Liver (tissue), 8 donors: ENCODE measurements at regions not wholly inside any gene's neighbourhood (a gene's known extent, or its start where the extent isn't known, plus 50 kb on each side); places are given as distances from the start of the nearest gene placed in this dataset.

Experiments used
- DNase-seq: peaks from one replicate; pipeline ENCODE4 v3.0.0-alpha.2; 2017; ENCODE audit warnings: low spot score
- H3K27ac ChIP-seq, 2 donors: one replicate each; pipeline ENCODE4 v1.7.0; 2013; ENCODE audit warnings: inconsistent platforms in 2 of 2, low read length in 2 of 2, control low read depth in 1 of 2, low read depth in 1 of 2, mild to moderate bottlenecking in 1 of 2
- H3K27me3 ChIP-seq, 4 donors: one replicate each; pipeline versions ENCODE4 v1.6.1 to v1.7.0; 2013; ENCODE audit warnings: low read length in 3 of 4, inconsistent platforms in 1 of 4, mild to moderate bottlenecking in 1 of 4, moderate library complexity in 1 of 4; ENCODE audit not compliant: control insufficient read depth in 4 of 4, insufficient read depth in 4 of 4
- H3K36me3 ChIP-seq, 4 donors: one replicate each; pipeline versions ENCODE4 v1.6.1 to v1.7.0; 2013; ENCODE audit warnings: low read length in 3 of 4, mild to moderate bottlenecking in 3 of 4, low read depth in 1 of 4, moderate library complexity in 1 of 4; ENCODE audit not compliant: control insufficient read depth in 4 of 4, insufficient read depth in 3 of 4
- H3K4me1 ChIP-seq, 4 donors: one replicate each; pipeline versions ENCODE4 v1.6.1 to v1.7.0; 2013; ENCODE audit warnings: low read length in 3 of 4, mild to moderate bottlenecking in 3 of 4, moderate library complexity in 1 of 4; ENCODE audit not compliant: control insufficient read depth in 4 of 4, insufficient read depth in 4 of 4
- H3K4me3 ChIP-seq, 3 donors: one replicate each; pipeline versions ENCODE4 v1.6.1 to v1.7.0; 2013; ENCODE audit warnings: low read length in 3 of 3, control low read depth in 1 of 3, low read depth in 1 of 3, mild to moderate bottlenecking in 1 of 3
- H3K9ac ChIP-seq, 2 donors: one replicate each; pipeline ENCODE4 v1.7.0; 2013; ENCODE audit warnings: low read length in 2 of 2, mild to moderate bottlenecking in 2 of 2, moderate library complexity in 2 of 2, control low read depth in 1 of 2, low read depth in 1 of 2
- H3K9me3 ChIP-seq, 4 donors: one replicate each; pipeline versions ENCODE4 v1.6.1 to v1.7.0; 2013; ENCODE audit warnings: low read length in 3 of 4; ENCODE audit not compliant: control insufficient read depth in 4 of 4
- ATF3 ChIP-seq: IDR thresholded peaks from 2 replicates; pipeline ENCODE4 v1.6.1; 2016; ENCODE audit warnings: antibody characterized with exemption
- CTCF ChIP-seq: fragments of 150-350 bp; IDR thresholded peaks from 2 replicates; pipeline ENCODE4 v1.5.1; 2017; ENCODE audit warnings: improper control_type of control experiment, low read depth, low read length; ENCODE audit not compliant: missing input control
- EGR1 ChIP-seq, 2 donors: IDR thresholded peaks; 2 replicates each; pipeline ENCODE4 v1.6.1; 2016 to 2018; ENCODE audit warnings: antibody characterized with exemption in 2 of 2, low read depth in 2 of 2
- FOXA1 ChIP-seq: IDR thresholded peaks from 2 replicates; pipeline ENCODE4 v1.6.1; 2016; ENCODE audit warnings: antibody characterized with exemption
- FOXA2 ChIP-seq: IDR thresholded peaks from 2 replicates; pipeline ENCODE4 v1.6.1; 2016; ENCODE audit warnings: antibody characterized with exemption
- GABPA ChIP-seq, 2 donors: IDR thresholded peaks in 1 of 2; conservative IDR thresholded peaks in 1 of 2; 2 replicates each; pipeline ENCODE4 v1.6.1; 2016; ENCODE audit warnings: antibody characterized with exemption in 2 of 2, mild to moderate bottlenecking in 1 of 2, moderate library complexity in 1 of 2
- HNF4A ChIP-seq, 2 donors: conservative IDR thresholded peaks; 2 replicates each; pipeline ENCODE4 v1.6.1; 2016; ENCODE audit warnings: antibody characterized with exemption in 2 of 2, mild to moderate bottlenecking in 2 of 2
- HNF4G ChIP-seq: IDR thresholded peaks from 2 replicates; pipeline ENCODE4 v1.6.1; 2016; ENCODE audit warnings: antibody characterized with exemption
- JUND ChIP-seq, 2 donors: IDR thresholded peaks; 2 replicates each; pipeline ENCODE4 v1.6.1; 2016; ENCODE audit warnings: antibody characterized with exemption in 2 of 2
- MAX ChIP-seq: IDR thresholded peaks from 2 replicates; pipeline ENCODE4 v1.6.1; 2016; ENCODE audit warnings: antibody characterized with exemption
- NR2F2 ChIP-seq: IDR thresholded peaks from 2 replicates; pipeline ENCODE4 v1.6.1; 2016; ENCODE audit warnings: antibody characterized with exemption
- RAD21 ChIP-seq, 2 donors: IDR thresholded peaks; 2 replicates each; pipeline ENCODE4 v1.6.1; 2016; ENCODE audit warnings: antibody characterized with exemption in 2 of 2, mild to moderate bottlenecking in 2 of 2
- REST ChIP-seq: IDR thresholded peaks from 2 replicates; pipeline ENCODE4 v1.6.1; 2016; ENCODE audit warnings: antibody characterized with exemption, mild to moderate bottlenecking
- RXRA ChIP-seq, 2 donors: IDR thresholded peaks; 2 replicates each; pipeline ENCODE4 v1.6.1; 2017 to 2018; ENCODE audit warnings: antibody characterized with exemption in 2 of 2, mild to moderate bottlenecking in 1 of 2
- SP1 ChIP-seq: IDR thresholded peaks from 2 replicates; pipeline ENCODE4 v1.6.1; 2018; ENCODE audit warnings: antibody characterized with exemption, mild to moderate bottlenecking
- TAF1 ChIP-seq: conservative IDR thresholded peaks from 2 replicates; pipeline ENCODE4 v1.6.1; 2016; ENCODE audit warnings: antibody characterized with exemption, mild to moderate bottlenecking
- YY1 ChIP-seq: IDR thresholded peaks from 2 replicates; pipeline ENCODE4 v1.6.1; 2016; ENCODE audit warnings: antibody characterized with exemption, mild to moderate bottlenecking
- ZBTB33 ChIP-seq: IDR thresholded peaks from 2 replicates; pipeline ENCODE4 v1.6.1; 2016; ENCODE audit warnings: antibody characterized with exemption
- WGBS: extraction: QIAGEN DNeasy Blood & Tissue Kit; methylation state at CpG from one replicate; pipeline ENCODE4 v1.1.7; 2013; 5-methylcytosine and 5-hydroxymethylcytosine counted together
- donor health status: healthy.
- donor health status: healthy.
- donor health status: healthy.
- donor health status: healthy.
- donor health status: healthy.

GRCh38 chr9:27945386-27945785 is 372.1 kb upstream of the C9orf72 start:
- Histone ChIP-seq H3K9ac (no peak overlapping the region), H3K9me3 (no peaks in the 10 kb centered on the region), H3K27ac (no peak overlapping the region), H3K4me3 (no peak overlapping the region), H3K27me3 (no peaks in the 10 kb centered on the region), H3K36me3 (no peaks in the 10 kb centered on the region), H3K4me1 (no peaks in the 10 kb centered on the region)
- TF ChIP-seq REST (no peak), HNF4A (conservative IDR thresholded peaks at IDR 0.05) (no peak), FOXA1 (no peak), YY1 (no peak), ZBTB33 (no peak), FOXA2 (no peak), JUND (IDR thresholded peaks at IDR 0.05) (no peak), MAX (no peak), SP1 (no peak), RAD21 (IDR thresholded peaks at IDR 0.05) (no peak), EGR1 (IDR thresholded peaks at IDR 0.05; ENCODE audit: low read depth in 2 of 2) (no peak), RXRA (IDR thresholded peaks at IDR 0.05) (no peak), CTCF (no peak), ATF3 (no peak), TAF1 (no peak), NR2F2 (no peak), HNF4G (no peak), GABPA (IDR thresholded peaks at IDR 0.05 in 1 of 2, conservative IDR thresholded peaks at IDR 0.05 in 1 of 2) (no peak)
- 80% methylated on average over 1 of the region's 1 CpG for WGBS
- no peak for DNase-seq

GRCh38 chr9:27950382-27950781 is 377.1 kb upstream of the C9orf72 start:
- Histone ChIP-seq H3K9ac (no peak overlapping the region), H3K9me3 (no peaks in the 10 kb centered on the region), H3K4me3 (no peak overlapping the region), H3K27ac (no peak overlapping the region), H3K36me3 (no peaks in the 10 kb centered on the region), H3K4me1 (no peaks in the 10 kb centered on the region), H3K27me3 (no peaks in the 10 kb centered on the region)
- WGBS: 87% methylated on average over 8 of the region's 8 CpGs
- DNase-seq: no peak
- TF ChIP-seq FOXA1 (no peak), GABPA (IDR thresholded peaks at IDR 0.05 in 1 of 2, conservative IDR thresholded peaks at IDR 0.05 in 1 of 2) (no peak), SP1 (no peak), YY1 (no peak), NR2F2 (no peak), RXRA (IDR thresholded peaks at IDR 0.05) (no peak), MAX (no peak), HNF4G (no peak)
